SK-N-SH treated with all-trans-retinoic acid at 6 μM for 48 hours (cell line): ENCODE measurements at regions not wholly inside any gene's neighbourhood (a gene's known extent, or its start where the extent isn't known, plus 50 kb on each side); places are given as distances from the start of the nearest gene placed in this dataset.
"Not testable (repeated sequence)": the region's sequence is repeated elsewhere in the genome, so short reads cannot be mapped to it uniquely, and the experiment has no call there.

Experiments
- ATAC-seq: fragments of 200-7000 bp; cut with Tn5 transposase; 3 replicates; pipeline ENCODE4 v1.9.1; 2020; ENCODE audit warnings: mild to moderate bottlenecking, moderate library complexity
- ARNTL ChIP-seq: fragments of 450-650 bp; formaldehyde crosslinking; IDR thresholded peaks from 2 replicates; pipeline ENCODE4 v1.5.0; 2020; ENCODE audit warnings: low read depth, mild to moderate bottlenecking, moderate library complexity, borderline replicate concordance
- BACH2 ChIP-seq: fragments of 250-450 bp; sonication (Bioruptor Pico); IDR thresholded peaks from 2 replicates; pipeline ENCODE4 v1.9.0; 2021; ENCODE audit warnings: mild to moderate bottlenecking, borderline replicate concordance
- CSDC2 ChIP-seq: fragments of 250-450 bp; sonication (Bioruptor Pico); IDR thresholded peaks from 2 replicates; pipeline ENCODE4 v1.5.0; 2020; ENCODE audit warnings: mild to moderate bottlenecking, moderate library complexity
- ESRRG ChIP-seq: fragments of 250-450 bp; sonication (Bioruptor Pico); IDR thresholded peaks from 2 replicates; pipeline ENCODE4 v1.6.1; 2021; ENCODE audit warnings: mild to moderate bottlenecking
- GLIS3 ChIP-seq: fragments of 250-450 bp; sonication (Bioruptor Pico); IDR thresholded peaks from 2 replicates; pipeline ENCODE4 v1.5.0; 2020; ENCODE audit warnings: mild to moderate bottlenecking, moderate library complexity
- ISL1 ChIP-seq: fragments of 250-450 bp; sonication (Bioruptor Pico); IDR thresholded peaks from 2 replicates; pipeline ENCODE4 v2.1.2; 2022; ENCODE audit warnings: mild to moderate bottlenecking, moderate library complexity
- OSR1 ChIP-seq: fragments of 250-450 bp; sonication (Bioruptor Pico); IDR thresholded peaks from 2 replicates; pipeline ENCODE4 v1.8.0; 2022; ENCODE audit warnings: moderate library complexity, mild to moderate bottlenecking, inconsistent platforms
- PATZ1 ChIP-seq: fragments of 250-450 bp; sonication (Bioruptor Pico); IDR thresholded peaks from 2 replicates; pipeline ENCODE4 v1.8.0; 2020; ENCODE audit warnings: mild to moderate bottlenecking, moderate library complexity, borderline replicate concordance
- PPARA ChIP-seq: fragments of 250-450 bp; sonication (Bioruptor Pico); IDR thresholded peaks from 2 replicates; pipeline ENCODE4 v1.5.0; 2020; ENCODE audit warnings: mild to moderate bottlenecking, borderline replicate concordance
- RARB ChIP-seq: fragments of 250-450 bp; sonication (Bioruptor Pico); IDR thresholded peaks from 2 replicates; pipeline ENCODE4 v1.8.0; 2021; ENCODE audit warnings: mild to moderate bottlenecking, moderate library complexity
- SNAI2 ChIP-seq: fragments of 250-450 bp; sonication (Bioruptor Pico); IDR thresholded peaks from 2 replicates; pipeline ENCODE4 v1.5.0; 2020; ENCODE audit warnings: mild to moderate bottlenecking, moderate library complexity
- TCF4 ChIP-seq: fragments of 250-450 bp; sonication (Bioruptor Pico); IDR thresholded peaks from 2 replicates; pipeline ENCODE4 v1.8.0; 2021; ENCODE audit warnings: mild to moderate bottlenecking, moderate library complexity, borderline replicate concordance
- TOX ChIP-seq: fragments of 250-450 bp; sonication (Bioruptor Pico); IDR thresholded peaks from 2 replicates; pipeline ENCODE4 v1.8.0; 2021; ENCODE audit warnings: mild to moderate bottlenecking, moderate library complexity, borderline replicate concordance
- TSHZ2 ChIP-seq: fragments of 250-450 bp; sonication (Bioruptor Pico); IDR thresholded peaks from 2 replicates; pipeline ENCODE4 v1.5.0; 2020; ENCODE audit warnings: mild to moderate bottlenecking, moderate library complexity
- ZC3H10 ChIP-seq: fragments of 250-450 bp; sonication (Bioruptor Pico); IDR thresholded peaks from 2 replicates; pipeline ENCODE4 v1.5.1; 2021; ENCODE audit warnings: mild to moderate bottlenecking, moderate library complexity
- ZFP3 ChIP-seq: fragments of 250-450 bp; sonication (Bioruptor Pico); IDR thresholded peaks from 2 replicates; pipeline ENCODE4 v1.5.0; 2020; ENCODE audit warnings: mild to moderate bottlenecking, moderate library complexity
- ZFP30 ChIP-seq: fragments of 450-650 bp; formaldehyde crosslinking; IDR thresholded peaks from 2 replicates; pipeline ENCODE4 v1.5.0; 2022; ENCODE audit warnings: mild to moderate bottlenecking, moderate library complexity
- ZNF565 ChIP-seq: fragments of 450-650 bp; formaldehyde crosslinking; conservative IDR thresholded peaks from 2 replicates; pipeline ENCODE4 v1.5.0; 2020; ENCODE audit warnings: low read depth, mild to moderate bottlenecking, moderate library complexity
- ZNF70 ChIP-seq: fragments of 450-650 bp; formaldehyde crosslinking; IDR thresholded peaks from 2 replicates; pipeline ENCODE4 v1.5.0; 2020; ENCODE audit warnings: mild to moderate bottlenecking, moderate library complexity
- ZNF8 ChIP-seq: fragments of 450-650 bp; formaldehyde crosslinking; IDR thresholded peaks from 2 replicates; pipeline ENCODE4 v1.5.0; 2020; ENCODE audit warnings: mild to moderate bottlenecking, moderate library complexity
- TF ChIP-seq, protein P1 (sequence below): fragments of 250-450 bp; sonication (Bioruptor Pico); IDR thresholded peaks from 2 replicates; pipeline ENCODE4 v1.5.1; 2021; ENCODE audit warnings: mild to moderate bottlenecking, moderate library complexity
- TF ChIP-seq, protein P2 (sequence below): fragments of 250-450 bp; sonication (Bioruptor Pico); IDR thresholded peaks from 2 replicates; pipeline ENCODE4 v1.5.1; 2020; ENCODE audit warnings: low read depth, mild to moderate bottlenecking, moderate library complexity

DNA sequence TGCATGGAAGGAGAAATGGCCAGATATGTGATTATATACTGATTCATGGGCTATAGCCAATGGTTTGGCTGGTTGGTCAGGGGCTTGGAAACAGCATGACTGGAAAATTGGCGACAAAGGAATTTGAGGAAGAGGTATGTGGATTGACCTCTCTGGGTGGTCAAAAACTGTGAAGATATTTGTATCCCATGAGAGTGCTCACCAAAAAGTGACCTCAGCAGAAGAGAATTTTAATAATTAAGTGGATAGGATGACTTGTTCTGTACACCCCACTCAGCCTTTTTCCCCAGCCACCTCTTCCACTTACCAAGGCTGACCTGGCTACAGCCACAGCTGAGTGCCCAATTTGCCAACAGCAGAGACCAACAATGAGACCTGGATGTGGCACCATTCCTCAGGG, 146.7 kb downstream of the GPR37 start:
- TF ChIP-seq, protein P1, sequence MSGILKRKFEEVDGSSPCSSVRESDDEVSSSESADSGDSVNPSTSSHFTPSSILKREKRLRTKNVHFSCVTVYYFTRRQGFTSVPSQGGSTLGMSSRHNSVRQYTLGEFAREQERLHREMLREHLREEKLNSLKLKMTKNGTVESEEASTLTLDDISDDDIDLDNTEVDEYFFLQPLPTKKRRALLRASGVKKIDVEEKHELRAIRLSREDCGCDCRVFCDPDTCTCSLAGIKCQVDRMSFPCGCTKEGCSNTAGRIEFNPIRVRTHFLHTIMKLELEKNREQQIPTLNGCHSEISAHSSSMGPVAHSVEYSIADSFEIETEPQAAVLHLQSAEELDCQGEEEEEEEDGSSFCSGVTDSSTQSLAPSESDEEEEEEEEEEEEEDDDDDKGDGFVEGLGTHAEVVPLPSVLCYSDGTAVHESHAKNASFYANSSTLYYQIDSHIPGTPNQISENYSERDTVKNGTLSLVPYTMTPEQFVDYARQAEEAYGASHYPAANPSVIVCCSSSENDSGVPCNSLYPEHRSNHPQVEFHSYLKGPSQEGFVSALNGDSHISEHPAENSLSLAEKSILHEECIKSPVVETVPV (CRISPR knock-in tag): no peak
- TF ChIP-seq ESRRG (CRISPR knock-in tag) (no peak), TSHZ2 (CRISPR knock-in tag) (no peak), ZNF70 (CRISPR knock-in tag) (no peak), ZC3H10 (no peak), GLIS3 (no peak), TCF4 (CRISPR knock-in tag) (no peak), RARB (CRISPR knock-in tag) (no peak), ZNF565 (CRISPR knock-in tag) (no peak), OSR1 (CRISPR knock-in tag) (no peak), ZFP3 (CRISPR knock-in tag) (no peak), PATZ1 (CRISPR knock-in tag) (no peak), ARNTL (CRISPR knock-in tag) (no peak)
- ATAC-seq: no peak

DNA sequence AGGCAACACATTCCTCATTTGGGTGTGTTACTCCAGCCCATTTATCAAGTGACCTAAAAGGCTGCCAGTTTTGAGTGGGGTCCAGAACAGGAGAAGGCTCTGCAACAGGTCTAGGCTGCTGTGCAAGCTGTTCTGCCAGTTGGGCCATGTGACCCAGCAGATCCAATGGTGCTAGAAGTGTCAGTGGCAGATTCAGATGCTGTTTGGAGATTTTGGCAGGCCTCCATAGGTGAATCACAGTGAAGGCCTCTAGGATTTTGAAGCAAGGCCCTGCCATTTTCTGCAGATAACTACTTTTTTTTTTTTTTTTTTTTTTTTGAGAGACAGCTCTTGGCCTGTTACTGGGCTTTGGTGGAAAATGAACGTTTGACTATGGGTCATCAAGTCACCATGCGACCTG, 147.5 kb downstream of the GPR37 start:
- ATAC-seq: not testable (repeated sequence)

DNA sequence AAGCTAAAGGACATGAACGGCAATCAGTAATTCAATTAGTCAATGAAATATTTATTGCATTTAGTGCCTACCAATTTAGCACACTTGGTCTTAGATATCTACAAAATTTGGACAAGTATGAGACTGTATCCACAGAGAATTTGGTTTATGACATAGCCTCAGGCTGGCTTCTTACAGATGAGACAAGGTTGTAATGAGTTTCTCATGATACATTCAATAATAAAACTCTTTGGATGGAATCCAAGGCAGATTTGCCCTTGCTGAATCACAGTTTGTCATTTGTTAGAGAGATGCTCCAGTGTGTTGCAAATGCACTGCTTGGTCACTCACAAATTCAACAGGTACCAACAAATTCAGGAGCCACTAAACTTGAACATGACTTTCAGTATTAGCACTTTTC, 162.5 kb downstream of the GPR37 start:
- TF ChIP-seq ZNF8: no peak
- TF ChIP-seq ISL1 (CRISPR knock-in tag): peak; percentile 68
- no peak for ATAC-seq

DNA sequence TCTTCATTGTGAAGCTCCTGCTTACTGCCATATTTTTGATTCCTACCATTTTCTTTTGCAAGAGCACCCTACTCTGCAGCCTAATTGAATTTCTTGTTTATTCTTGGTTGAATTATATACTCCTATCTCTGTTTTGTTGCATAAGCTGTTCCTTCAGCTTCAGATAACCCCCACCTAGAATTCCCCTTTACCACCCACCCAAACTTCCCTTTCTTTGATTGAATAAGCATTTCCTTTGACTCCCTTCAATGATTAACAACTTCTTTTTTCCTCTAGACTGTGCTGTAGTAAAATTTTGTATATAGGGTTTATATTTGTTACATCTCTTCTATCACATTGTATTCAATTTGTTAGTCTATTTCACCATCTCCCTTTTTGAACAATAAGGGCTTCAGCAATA, 168.1 kb downstream of the GPR37 start:
- ATAC-seq: no peak
- TF ChIP-seq ZNF70 (CRISPR knock-in tag) (no peak), RARB (CRISPR knock-in tag) (no peak), CSDC2 (CRISPR knock-in tag) (no peak), ZNF8 (no peak), ZC3H10 (no peak), GLIS3 (no peak), BACH2 (CRISPR knock-in tag) (no peak), PPARA (CRISPR knock-in tag) (no peak), SNAI2 (CRISPR knock-in tag) (no peak), ZNF565 (CRISPR knock-in tag) (no peak), OSR1 (CRISPR knock-in tag) (no peak), TSHZ2 (CRISPR knock-in tag) (no peak), ZFP3 (CRISPR knock-in tag) (no peak), ZFP30 (no peak), TOX (CRISPR knock-in tag) (no peak), TCF4 (CRISPR knock-in tag) (no peak), ARNTL (CRISPR knock-in tag) (no peak), ISL1 (CRISPR knock-in tag) (no peak)
- TF ChIP-seq, protein P1 (CRISPR knock-in tag): no peak
- TF ChIP-seq, protein P2, sequence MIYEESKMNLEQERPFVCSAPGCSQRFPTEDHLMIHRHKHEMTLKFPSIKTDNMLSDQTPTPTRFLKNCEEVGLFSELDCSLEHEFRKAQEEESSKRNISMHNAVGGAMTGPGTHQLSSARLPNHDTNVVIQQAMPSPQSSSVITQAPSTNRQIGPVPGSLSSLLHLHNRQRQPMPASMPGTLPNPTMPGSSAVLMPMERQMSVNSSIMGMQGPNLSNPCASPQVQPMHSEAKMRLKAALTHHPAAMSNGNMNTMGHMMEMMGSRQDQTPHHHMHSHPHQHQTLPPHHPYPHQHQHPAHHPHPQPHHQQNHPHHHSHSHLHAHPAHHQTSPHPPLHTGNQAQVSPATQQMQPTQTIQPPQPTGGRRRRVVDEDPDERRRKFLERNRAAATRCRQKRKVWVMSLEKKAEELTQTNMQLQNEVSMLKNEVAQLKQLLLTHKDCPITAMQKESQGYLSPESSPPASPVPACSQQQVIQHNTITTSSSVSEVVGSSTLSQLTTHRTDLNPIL (CRISPR knock-in tag): no peak
